WERI-Rb-1 (cell line): ENCODE measurements at regions not wholly inside any gene's neighbourhood (a gene's known extent, or its start where the extent isn't known, plus 50 kb on each side); places are given as distances from the start of the nearest gene placed in this dataset.
A peak's percentile ranks its signal among the peaks of the same experiment; 100 is the strongest.

Experiments used
- DNase-seq: peaks from one replicate; pipeline ENCODE4 v3.0.0-alpha.2; 2020
- H3K27ac ChIP-seq: fragments of 250-450 bp; sonication (Bioruptor Pico); 2 replicates; pipeline ENCODE4 v1.5.1; 2020; ENCODE audit warnings: mild to moderate bottlenecking, moderate library complexity
- H3K27me3 ChIP-seq: fragments of 250-450 bp; sonication (Bioruptor Pico); 2 replicates; pipeline ENCODE4 v1.5.1; 2021; ENCODE audit warnings: mild to moderate bottlenecking, low read depth, moderate library complexity; ENCODE audit not compliant: insufficient read depth, severe bottlenecking
- H3K36me3 ChIP-seq: fragments of 250-450 bp; sonication (Bioruptor Pico); 2 replicates; pipeline ENCODE4 v1.5.1; 2020; ENCODE audit warnings: mild to moderate bottlenecking, moderate library complexity
- H3K4me3 ChIP-seq: 2 replicates; pipeline ENCODE4 v1.5.1; 2011; ENCODE audit warnings: low read depth, mild to moderate bottlenecking, control low read depth, low read length
- H3K9me3 ChIP-seq: fragments of 250-450 bp; sonication (Bioruptor Pico); 2 replicates; pipeline ENCODE4 v1.5.1; 2021; ENCODE audit warnings: mild to moderate bottlenecking, moderate library complexity; ENCODE audit not compliant: severe bottlenecking
- CTCF ChIP-seq: IDR thresholded peaks from 2 replicates; pipeline ENCODE4 v1.5.1; 2011; ENCODE audit warnings: low read depth, mild to moderate bottlenecking, control low read depth, inconsistent platforms, low read length

- no peak for TF ChIP-seq CTCF
- Histone ChIP-seq H3K27ac (no peak overlapping the region), H3K36me3 (no peaks in the 10 kb centered on the region), H3K27me3 (no peaks in the 10 kb centered on the region), H3K4me3 (no peak overlapping the region), H3K9me3 (no peaks in the 10 kb centered on the region)
- no peak for DNase-seq
Observed at GRCh38 chr5:39579750-39580149, 155.0 kb upstream of the DAB2 start.

- no peak overlapping the region for H3K4me3 ChIP-seq
- no peaks in the 10 kb centered on the region for H3K9me3 ChIP-seq
- no peaks in the 10 kb centered on the region for H3K27me3 ChIP-seq
- no peak overlapping the region for H3K27ac ChIP-seq
- no peak for DNase-seq
- H3K36me3 ChIP-seq: no peaks in the 10 kb centered on the region
- no peak for TF ChIP-seq CTCF
Observed at GRCh38 chr5:39578887-39579497, 154.2 kb upstream of the DAB2 start.

GRCh38 chr5:39577529-39577928 lies 152.7 kb upstream of the DAB2 start:
- Histone ChIP-seq H3K9me3 (no peaks in the 10 kb centered on the region), H3K4me3 (no peak overlapping the region), H3K27me3 (no peaks in the 10 kb centered on the region), H3K27ac (no peak overlapping the region), H3K36me3 (no peaks in the 10 kb centered on the region)
- TF ChIP-seq CTCF: no peak
- no peak for DNase-seq

- Histone ChIP-seq H3K27me3 (no peaks in the 10 kb centered on the region), H3K4me3 (no peak overlapping the region), H3K36me3 (no peaks in the 10 kb centered on the region), H3K27ac (no peak overlapping the region), H3K9me3 (no peaks in the 10 kb centered on the region)
- TF ChIP-seq CTCF: peak; percentile 28
- DNase-seq: no peak
Observed at GRCh38 chr5:39570403-39571027, 145.7 kb upstream of the DAB2 start.

- no peaks in the 10 kb centered on the region for H3K27me3 ChIP-seq
- no peak for DNase-seq
- no peak overlapping the region for H3K27ac ChIP-seq
- H3K9me3 ChIP-seq: no peaks in the 10 kb centered on the region
- no peak for TF ChIP-seq CTCF
- H3K4me3 ChIP-seq: no peak overlapping the region
- H3K36me3 ChIP-seq: no peaks in the 10 kb centered on the region
Observed at GRCh38 chr5:39569857-39570256, 145.1 kb upstream of the DAB2 start.

- no peak for TF ChIP-seq CTCF
- Histone ChIP-seq H3K9me3 (no peaks in the 10 kb centered on the region), H3K4me3 (no peak overlapping the region), H3K27me3 (no peaks in the 10 kb centered on the region), H3K36me3 (no peaks in the 10 kb centered on the region), H3K27ac (no peak overlapping the region)
- no peak for DNase-seq
Observed at GRCh38 chr5:39566891-39567290, 142.1 kb upstream of the DAB2 start.
